ENCODE measurements at regions not wholly inside any gene's neighbourhood (a gene's known extent, or its start where the extent isn't known, plus 50 kb on each side); places are given as distances from the start of the nearest gene placed in this dataset.
A peak's percentile ranks its signal among the peaks of the same experiment; 100 is the strongest.

DNA sequence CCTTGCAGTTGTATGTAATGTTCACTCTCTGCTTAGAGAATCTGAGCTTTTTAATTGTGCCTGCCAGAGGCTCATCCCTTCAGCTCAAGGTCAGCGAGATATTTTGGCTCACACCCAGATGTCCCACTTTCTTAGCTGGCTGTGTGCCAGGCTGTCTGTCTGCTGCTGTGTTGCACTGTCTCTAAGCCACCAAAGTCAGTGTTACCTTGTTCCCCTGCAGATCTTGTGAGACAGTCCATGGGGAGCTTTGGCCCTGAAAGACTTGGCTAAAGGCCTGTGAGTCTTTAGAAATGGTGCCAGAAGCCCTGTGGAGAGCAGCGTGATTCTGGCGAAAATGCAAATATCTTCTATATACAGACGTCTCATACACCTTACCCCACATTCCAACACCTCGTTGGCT is 293.7 kb downstream of the TTC6 start (continued):
- TF ChIP-seq, protein P1, sequence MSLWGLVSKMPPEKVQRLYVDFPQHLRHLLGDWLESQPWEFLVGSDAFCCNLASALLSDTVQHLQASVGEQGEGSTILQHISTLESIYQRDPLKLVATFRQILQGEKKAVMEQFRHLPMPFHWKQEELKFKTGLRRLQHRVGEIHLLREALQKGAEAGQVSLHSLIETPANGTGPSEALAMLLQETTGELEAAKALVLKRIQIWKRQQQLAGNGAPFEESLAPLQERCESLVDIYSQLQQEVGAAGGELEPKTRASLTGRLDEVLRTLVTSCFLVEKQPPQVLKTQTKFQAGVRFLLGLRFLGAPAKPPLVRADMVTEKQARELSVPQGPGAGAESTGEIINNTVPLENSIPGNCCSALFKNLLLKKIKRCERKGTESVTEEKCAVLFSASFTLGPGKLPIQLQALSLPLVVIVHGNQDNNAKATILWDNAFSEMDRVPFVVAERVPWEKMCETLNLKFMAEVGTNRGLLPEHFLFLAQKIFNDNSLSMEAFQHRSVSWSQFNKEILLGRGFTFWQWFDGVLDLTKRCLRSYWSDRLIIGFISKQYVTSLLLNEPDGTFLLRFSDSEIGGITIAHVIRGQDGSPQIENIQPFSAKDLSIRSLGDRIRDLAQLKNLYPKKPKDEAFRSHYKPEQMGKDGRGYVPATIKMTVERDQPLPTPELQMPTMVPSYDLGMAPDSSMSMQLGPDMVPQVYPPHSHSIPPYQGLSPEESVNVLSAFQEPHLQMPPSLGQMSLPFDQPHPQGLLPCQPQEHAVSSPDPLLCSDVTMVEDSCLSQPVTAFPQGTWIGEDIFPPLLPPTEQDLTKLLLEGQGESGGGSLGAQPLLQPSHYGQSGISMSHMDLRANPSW (CRISPR knock-in tag; IDR thresholded peaks at IDR 0.05; ENCODE audit: borderline replicate concordance): no peak
- TF ChIP-seq NFE2L2 (IDR thresholded peaks at IDR 0.05; ENCODE audit: low read length) (no peak), ZNF790 (CRISPR knock-in tag; IDR thresholded peaks at IDR 0.05; ENCODE audit: borderline replicate concordance) (no peak), ZFP36L1 (CRISPR knock-in tag; IDR thresholded peaks at IDR 0.05) (0 out of 2 replicates have a peak, but pooled peaks have one; percentile 57), TAF15 (IDR thresholded peaks at IDR 0.05; ENCODE audit: low read depth, low read length, poor library complexity, severe bottlenecking) (no peak), ZNF737 (CRISPR knock-in tag; IDR thresholded peaks at IDR 0.05; ENCODE audit: borderline replicate concordance) (no peak), ZBTB7A (CRISPR knock-in tag; IDR thresholded peaks at IDR 0.05) (no peak), NONO (IDR thresholded peaks at IDR 0.05) (no peak), NONO (CRISPR knock-in tag; conservative IDR thresholded peaks at IDR 0.05) (no peak), PHB2 (IDR thresholded peaks at IDR 0.05; ENCODE audit: partially characterized antibody) (no peak), GLI4 (CRISPR knock-in tag; IDR thresholded peaks at IDR 0.05; ENCODE audit: borderline replicate concordance) (no peak), TAF1 (CRISPR knock-in tag; IDR thresholded peaks at IDR 0.05) (no peak), KDM6A (CRISPR knock-in tag; IDR thresholded peaks at IDR 0.05; ENCODE audit: low read depth) (no peak), ZNF674 (CRISPR knock-in tag; IDR thresholded peaks at IDR 0.05; ENCODE audit: low read depth) (no peak), FIP1L1 (IDR thresholded peaks at IDR 0.05; ENCODE audit: borderline replicate concordance, insufficient read depth, low read depth, low read length) (no peak), HMGA1 (CRISPR knock-in tag; conservative IDR thresholded peaks at IDR 0.05) (no peak), TCF12 (IDR thresholded peaks at IDR 0.05) (no peak), TCF12 (CRISPR knock-in tag; IDR thresholded peaks at IDR 0.05) (0 out of 2 replicates have a peak, but pooled peaks have one; percentile 35), STAG1 (CRISPR knock-in tag; IDR thresholded peaks at IDR 0.05) (no peak), ELF1 (CRISPR knock-in tag; IDR thresholded peaks at IDR 0.05) (no peak), ZNF629 (CRISPR knock-in tag; conservative IDR thresholded peaks at IDR 0.05) (no peak), DMAP1 (CRISPR knock-in tag; IDR thresholded peaks at IDR 0.05) (no peak)
- TF ChIP-seq, protein P2, sequence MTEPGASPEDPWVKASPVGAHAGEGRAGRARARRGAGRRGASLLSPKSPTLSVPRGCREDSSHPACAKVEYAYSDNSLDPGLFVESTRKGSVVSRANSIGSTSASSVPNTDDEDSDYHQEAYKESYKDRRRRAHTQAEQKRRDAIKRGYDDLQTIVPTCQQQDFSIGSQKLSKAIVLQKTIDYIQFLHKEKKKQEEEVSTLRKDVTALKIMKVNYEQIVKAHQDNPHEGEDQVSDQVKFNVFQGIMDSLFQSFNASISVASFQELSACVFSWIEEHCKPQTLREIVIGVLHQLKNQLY (CRISPR knock-in tag; IDR thresholded peaks at IDR 0.05): no peak
- TF ChIP-seq, protein P3, sequence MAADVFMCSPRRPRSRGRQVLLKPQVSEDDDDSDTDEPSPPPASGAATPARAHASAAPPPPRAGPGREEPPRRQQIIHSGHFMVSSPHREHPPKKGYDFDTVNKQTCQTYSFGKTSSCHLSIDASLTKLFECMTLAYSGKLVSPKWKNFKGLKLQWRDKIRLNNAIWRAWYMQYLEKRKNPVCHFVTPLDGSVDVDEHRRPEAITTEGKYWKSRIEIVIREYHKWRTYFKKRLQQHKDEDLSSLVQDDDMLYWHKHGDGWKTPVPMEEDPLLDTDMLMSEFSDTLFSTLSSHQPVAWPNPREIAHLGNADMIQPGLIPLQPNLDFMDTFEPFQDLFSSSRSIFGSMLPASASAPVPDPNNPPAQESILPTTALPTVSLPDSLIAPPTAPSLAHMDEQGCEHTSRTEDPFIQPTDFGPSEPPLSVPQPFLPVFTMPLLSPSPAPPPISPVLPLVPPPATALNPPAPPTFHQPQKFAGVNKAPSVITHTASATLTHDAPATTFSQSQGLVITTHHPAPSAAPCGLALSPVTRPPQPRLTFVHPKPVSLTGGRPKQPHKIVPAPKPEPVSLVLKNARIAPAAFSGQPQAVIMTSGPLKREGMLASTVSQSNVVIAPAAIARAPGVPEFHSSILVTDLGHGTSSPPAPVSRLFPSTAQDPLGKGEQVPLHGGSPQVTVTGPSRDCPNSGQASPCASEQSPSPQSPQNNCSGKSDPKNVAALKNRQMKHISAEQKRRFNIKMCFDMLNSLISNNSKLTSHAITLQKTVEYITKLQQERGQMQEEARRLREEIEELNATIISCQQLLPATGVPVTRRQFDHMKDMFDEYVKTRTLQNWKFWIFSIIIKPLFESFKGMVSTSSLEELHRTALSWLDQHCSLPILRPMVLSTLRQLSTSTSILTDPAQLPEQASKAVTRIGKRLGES (CRISPR knock-in tag; IDR thresholded peaks at IDR 0.05; ENCODE audit: borderline replicate concordance): no peak
- TF ChIP-seq, protein P4, sequence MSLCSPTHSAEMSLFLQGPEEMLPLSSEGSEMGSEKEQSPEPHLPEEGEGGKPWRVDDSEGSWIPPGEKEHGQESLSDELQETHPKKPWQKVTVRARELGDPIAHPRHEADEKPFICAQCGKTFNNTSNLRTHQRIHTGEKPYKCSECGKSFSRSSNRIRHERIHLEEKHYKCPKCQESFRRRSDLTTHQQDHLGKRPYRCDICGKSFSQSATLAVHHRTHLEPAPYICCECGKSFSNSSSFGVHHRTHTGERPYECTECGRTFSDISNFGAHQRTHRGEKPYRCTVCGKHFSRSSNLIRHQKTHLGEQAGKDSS (CRISPR knock-in tag; IDR thresholded peaks at IDR 0.05; ENCODE audit: borderline replicate concordance, low read depth): no peak
- TF ChIP-seq, protein P5, sequence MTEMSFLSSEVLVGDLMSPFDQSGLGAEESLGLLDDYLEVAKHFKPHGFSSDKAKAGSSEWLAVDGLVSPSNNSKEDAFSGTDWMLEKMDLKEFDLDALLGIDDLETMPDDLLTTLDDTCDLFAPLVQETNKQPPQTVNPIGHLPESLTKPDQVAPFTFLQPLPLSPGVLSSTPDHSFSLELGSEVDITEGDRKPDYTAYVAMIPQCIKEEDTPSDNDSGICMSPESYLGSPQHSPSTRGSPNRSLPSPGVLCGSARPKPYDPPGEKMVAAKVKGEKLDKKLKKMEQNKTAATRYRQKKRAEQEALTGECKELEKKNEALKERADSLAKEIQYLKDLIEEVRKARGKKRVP (CRISPR knock-in tag; IDR thresholded peaks at IDR 0.05): no peak
